ENCODE measurements at regions not wholly inside any gene's neighbourhood (a gene's known extent, or its start where the extent isn't known, plus 50 kb on each side); places are given as distances from the start of the nearest gene placed in this dataset.

DNA sequence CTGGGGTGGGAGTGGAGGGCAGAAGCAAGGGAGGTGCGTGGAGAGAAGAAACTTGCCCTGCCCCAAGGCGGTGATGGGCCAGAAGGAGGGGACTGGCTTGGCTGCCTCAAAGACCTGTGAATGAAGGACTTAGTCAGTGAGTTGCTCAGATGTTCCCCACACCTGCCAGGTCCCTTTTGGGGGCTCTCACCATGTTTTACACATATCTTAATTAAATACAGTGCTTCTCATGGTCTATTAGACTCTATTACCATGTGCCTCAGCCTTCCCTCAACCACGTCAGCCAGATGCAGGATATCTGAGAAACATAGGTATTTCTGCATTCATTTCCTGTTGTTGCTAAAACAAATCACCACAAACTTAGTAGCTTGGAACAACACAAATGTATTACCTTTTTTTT lies 429.5 kb downstream of the BUD13 start:
- TF ChIP-seq POLR2A (IDR thresholded peaks at IDR 0.05) (no peak), POLR2AphosphoS5 (IDR thresholded peaks at IDR 0.05) (no peak), EP300 (IDR thresholded peaks at IDR 0.05) (no peak)
- TF ChIP-seq, protein P1, sequence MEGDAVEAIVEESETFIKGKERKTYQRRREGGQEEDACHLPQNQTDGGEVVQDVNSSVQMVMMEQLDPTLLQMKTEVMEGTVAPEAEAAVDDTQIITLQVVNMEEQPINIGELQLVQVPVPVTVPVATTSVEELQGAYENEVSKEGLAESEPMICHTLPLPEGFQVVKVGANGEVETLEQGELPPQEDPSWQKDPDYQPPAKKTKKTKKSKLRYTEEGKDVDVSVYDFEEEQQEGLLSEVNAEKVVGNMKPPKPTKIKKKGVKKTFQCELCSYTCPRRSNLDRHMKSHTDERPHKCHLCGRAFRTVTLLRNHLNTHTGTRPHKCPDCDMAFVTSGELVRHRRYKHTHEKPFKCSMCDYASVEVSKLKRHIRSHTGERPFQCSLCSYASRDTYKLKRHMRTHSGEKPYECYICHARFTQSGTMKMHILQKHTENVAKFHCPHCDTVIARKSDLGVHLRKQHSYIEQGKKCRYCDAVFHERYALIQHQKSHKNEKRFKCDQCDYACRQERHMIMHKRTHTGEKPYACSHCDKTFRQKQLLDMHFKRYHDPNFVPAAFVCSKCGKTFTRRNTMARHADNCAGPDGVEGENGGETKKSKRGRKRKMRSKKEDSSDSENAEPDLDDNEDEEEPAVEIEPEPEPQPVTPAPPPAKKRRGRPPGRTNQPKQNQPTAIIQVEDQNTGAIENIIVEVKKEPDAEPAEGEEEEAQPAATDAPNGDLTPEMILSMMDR (IDR thresholded peaks at IDR 0.05): no peak
